Fibroblast of lung (primary cell): ENCODE measurements at regions not wholly inside any gene's neighbourhood (a gene's known extent, or its start where the extent isn't known, plus 50 kb on each side); places are given as distances from the start of the nearest gene placed in this dataset.

Experiments used
- DNase-seq, 2 donors: peaks; one replicate each; pipeline versions ENCODE4 v3.0.0 to v3.0.0-alpha.2; 2010; ENCODE audit warnings: low read depth in 2 of 2
- H2AFZ ChIP-seq: 2 replicates; pipeline ENCODE4 v1.5.1; 2012; ENCODE audit warnings: low read length, control low read depth, inconsistent platforms
- H3K27ac ChIP-seq: 2 replicates; pipeline ENCODE4 v1.5.1; 2011; ENCODE audit warnings: low read length, control low read depth; ENCODE audit not compliant: insufficient read depth
- H3K27me3 ChIP-seq: 2 replicates; pipeline ENCODE4 v1.5.1; 2011; ENCODE audit warnings: mild to moderate bottlenecking, low read length; ENCODE audit not compliant: control insufficient read depth, insufficient read depth
- H3K36me3 ChIP-seq: 2 replicates; pipeline ENCODE4 v1.5.1; 2011; ENCODE audit warnings: low read length; ENCODE audit not compliant: control insufficient read depth, insufficient read depth
- H3K4me1 ChIP-seq: 2 replicates; pipeline ENCODE4 v1.5.1; 2011; ENCODE audit warnings: low read length; ENCODE audit not compliant: control insufficient read depth, insufficient read depth; ENCODE audit errors: extremely low read depth
- H3K4me2 ChIP-seq: 2 replicates; pipeline ENCODE4 v1.5.1; 2011; ENCODE audit warnings: low read length, control low read depth; ENCODE audit not compliant: insufficient read depth; ENCODE audit errors: extremely low read depth
- H3K4me3 ChIP-seq, 4 experiments: fragments of 200-600 bp in 1 of 4; sonication (generic) in 1 of 4; replicated peaks in 1 of 4; 2 replicates each; pipeline ENCODE4 v1.5.1; 2011 to 2016; ENCODE audit warnings: low read length in 4 of 4, low read depth in 3 of 4, mild to moderate bottlenecking in 3 of 4, control low read depth in 2 of 4, inconsistent platforms in 1 of 4, mixed read lengths in 1 of 4; ENCODE audit not compliant: insufficient read depth in 1 of 4; ENCODE audit errors: control extremely low read depth in 1 of 4
- H3K79me2 ChIP-seq: 2 replicates; pipeline ENCODE4 v1.5.1; 2012; ENCODE audit warnings: mild to moderate bottlenecking, low read length, inconsistent platforms; ENCODE audit not compliant: control insufficient read depth, insufficient read depth
- H3K9ac ChIP-seq: 2 replicates; pipeline ENCODE4 v1.5.1; 2011; ENCODE audit warnings: mild to moderate bottlenecking, low read length, control low read depth; ENCODE audit not compliant: insufficient read depth
- H3K9me3 ChIP-seq: 2 replicates; pipeline ENCODE4 v1.5.1; 2012; ENCODE audit warnings: low read depth, low read length; ENCODE audit not compliant: control insufficient read depth, insufficient read depth
- H4K20me1 ChIP-seq: 2 replicates; pipeline ENCODE4 v1.5.1; 2011; ENCODE audit warnings: low read length; ENCODE audit not compliant: control insufficient read depth, insufficient read depth; ENCODE audit errors: extremely low read depth
- EZH2 ChIP-seq: IDR thresholded peaks from 2 replicates; pipeline ENCODE4 v1.5.1; 2012; ENCODE audit warnings: low read length, control low read depth, mild to moderate bottlenecking; ENCODE audit errors: missing control alignments
- TF ChIP-seq, protein P1 (sequence below), 2 donors: IDR thresholded peaks in 1 of 2; conservative IDR thresholded peaks in 1 of 2; 1 replicate in 1 of 2; 2 replicates in 1 of 2; pipeline ENCODE4 v1.5.1; 2011 to 2012; ENCODE audit warnings: low read length in 2 of 2, control low read depth in 1 of 2, inconsistent platforms in 1 of 2, low read depth in 1 of 2, mild to moderate bottlenecking in 1 of 2

- H3K4me2 ChIP-seq: no peak overlapping the region
- H3K36me3 ChIP-seq: no peaks in the 10 kb centered on the region
- no peaks in the 10 kb centered on the region for H4K20me1 ChIP-seq
- no peak overlapping the region for H3K27ac ChIP-seq
- no peak overlapping the region for H2AFZ ChIP-seq
- H3K4me3 ChIP-seq: no peak overlapping the region
- no peak for TF ChIP-seq EZH2
- TF ChIP-seq, protein P1, sequence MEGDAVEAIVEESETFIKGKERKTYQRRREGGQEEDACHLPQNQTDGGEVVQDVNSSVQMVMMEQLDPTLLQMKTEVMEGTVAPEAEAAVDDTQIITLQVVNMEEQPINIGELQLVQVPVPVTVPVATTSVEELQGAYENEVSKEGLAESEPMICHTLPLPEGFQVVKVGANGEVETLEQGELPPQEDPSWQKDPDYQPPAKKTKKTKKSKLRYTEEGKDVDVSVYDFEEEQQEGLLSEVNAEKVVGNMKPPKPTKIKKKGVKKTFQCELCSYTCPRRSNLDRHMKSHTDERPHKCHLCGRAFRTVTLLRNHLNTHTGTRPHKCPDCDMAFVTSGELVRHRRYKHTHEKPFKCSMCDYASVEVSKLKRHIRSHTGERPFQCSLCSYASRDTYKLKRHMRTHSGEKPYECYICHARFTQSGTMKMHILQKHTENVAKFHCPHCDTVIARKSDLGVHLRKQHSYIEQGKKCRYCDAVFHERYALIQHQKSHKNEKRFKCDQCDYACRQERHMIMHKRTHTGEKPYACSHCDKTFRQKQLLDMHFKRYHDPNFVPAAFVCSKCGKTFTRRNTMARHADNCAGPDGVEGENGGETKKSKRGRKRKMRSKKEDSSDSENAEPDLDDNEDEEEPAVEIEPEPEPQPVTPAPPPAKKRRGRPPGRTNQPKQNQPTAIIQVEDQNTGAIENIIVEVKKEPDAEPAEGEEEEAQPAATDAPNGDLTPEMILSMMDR (conservative IDR thresholded peaks at IDR 0.05 in 1 of 2, IDR thresholded peaks at IDR 0.05 in 1 of 2; ENCODE audit: low read depth in 1 of 2, low read length in 2 of 2): no peak
- no peak overlapping the region for H3K9ac ChIP-seq
- H3K27me3 ChIP-seq: no peaks in the 10 kb centered on the region
- no peak for DNase-seq
- H3K9me3 ChIP-seq: no peaks in the 10 kb centered on the region
- no peaks in the 10 kb centered on the region for H3K4me1 ChIP-seq
- H3K79me2 ChIP-seq: no peaks in the 10 kb centered on the region
Measured at GRCh38 chr4:110799211-110799610, 176.3 kb upstream of the PITX2 start.

- no peaks in the 10 kb centered on the region for H3K36me3 ChIP-seq
- H3K4me1 ChIP-seq: no peaks in the 10 kb centered on the region
- H2AFZ ChIP-seq: no peak overlapping the region
- no peak for DNase-seq
- no peaks in the 10 kb centered on the region for H3K9me3 ChIP-seq
- no peak overlapping the region for H3K27ac ChIP-seq
- H3K4me2 ChIP-seq: no peak overlapping the region
- H3K4me3 ChIP-seq: no peak overlapping the region
- H3K79me2 ChIP-seq: no peaks in the 10 kb centered on the region
- no peaks in the 10 kb centered on the region for H4K20me1 ChIP-seq
- no peak overlapping the region for H3K9ac ChIP-seq
- no peak for TF ChIP-seq EZH2
- TF ChIP-seq, protein P1 (conservative IDR thresholded peaks at IDR 0.05 in 1 of 2, IDR thresholded peaks at IDR 0.05 in 1 of 2; ENCODE audit: low read depth in 1 of 2, low read length in 2 of 2): no peak
- no peaks in the 10 kb centered on the region for H3K27me3 ChIP-seq
Measured at GRCh38 chr4:110801591-110801990, 178.7 kb upstream of the PITX2 start.

GRCh38 chr4:110808351-110808878 is 185.5 kb upstream of the PITX2 start:
- H3K9me3 ChIP-seq: no peaks in the 10 kb centered on the region
- no peaks in the 10 kb centered on the region for H3K36me3 ChIP-seq
- no peak overlapping the region for H3K4me3 ChIP-seq
- no peak overlapping the region for H2AFZ ChIP-seq
- no peaks in the 10 kb centered on the region for H4K20me1 ChIP-seq
- no peaks in the 10 kb centered on the region for H3K79me2 ChIP-seq
- H3K9ac ChIP-seq: no peak overlapping the region
- TF ChIP-seq, protein P1 (conservative IDR thresholded peaks at IDR 0.05 in 1 of 2, IDR thresholded peaks at IDR 0.05 in 1 of 2; ENCODE audit: low read depth in 1 of 2, low read length in 2 of 2): no peak
- TF ChIP-seq EZH2: no peak
- no peaks in the 10 kb centered on the region for H3K4me1 ChIP-seq
- peak; percentile 29 to 51 for DNase-seq
- H3K4me2 ChIP-seq: no peak overlapping the region
- no peaks in the 10 kb centered on the region for H3K27me3 ChIP-seq
- no peak overlapping the region for H3K27ac ChIP-seq
